Activated naive CD8-positive, alpha-beta T cell (primary cell): ENCODE measurements at regions not wholly inside any gene's neighbourhood (a gene's known extent, or its start where the extent isn't known, plus 50 kb on each side); places are given as distances from the start of the nearest gene placed in this dataset.
"Not testable (repeated sequence)": the region's sequence is repeated elsewhere in the genome, so short reads cannot be mapped to it uniquely, and the experiment has no call there.

Experiments used
- H3K27ac Mint-ChIP-seq: one replicate; pipeline ENCODE4 v1.8.0; 2021; ENCODE audit warnings: mixed read lengths
- H3K27me3 Mint-ChIP-seq: one replicate; pipeline ENCODE4 v1.8.0; 2021; ENCODE audit warnings: mixed read lengths
- H3K36me3 Mint-ChIP-seq: one replicate; pipeline ENCODE4 v1.8.0; 2021; ENCODE audit warnings: mixed read lengths
- H3K4me1 Mint-ChIP-seq: one replicate; pipeline ENCODE4 v1.8.0; 2021; ENCODE audit warnings: low read depth, mixed read lengths
- H3K4me3 Mint-ChIP-seq: one replicate; pipeline ENCODE4 v1.8.0; 2021; ENCODE audit warnings: mild to moderate bottlenecking, mixed read lengths
- H3K9me3 Mint-ChIP-seq: one replicate; pipeline ENCODE4 v1.8.0; 2021; ENCODE audit warnings: low read depth, mixed read lengths

DNA sequence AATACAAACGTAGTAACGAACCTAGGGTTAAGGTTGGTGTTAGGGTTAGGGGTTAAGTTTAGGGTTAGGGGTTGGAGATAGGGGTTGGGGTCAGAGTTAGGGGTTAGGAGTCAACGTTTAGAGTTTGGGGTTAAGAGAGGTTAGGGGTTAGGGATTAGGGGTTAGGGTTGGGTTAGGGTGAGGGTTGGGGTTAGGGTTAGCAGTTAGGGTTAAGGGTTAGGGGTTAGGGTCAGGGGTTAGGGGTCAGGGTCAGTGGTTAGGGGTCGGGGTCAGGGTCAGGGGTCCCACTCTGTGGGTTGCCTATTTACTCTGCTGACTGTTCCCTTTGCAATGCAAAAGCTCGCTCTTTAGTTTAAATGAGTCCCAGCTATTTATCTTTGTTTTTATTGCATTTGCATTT is 275.5 kb downstream of the CCDC74A start:
- not testable (repeated sequence) for H3K4me3 Mint-ChIP-seq, H3K4me1 Mint-ChIP-seq, H3K27me3 Mint-ChIP-seq, H3K9me3 Mint-ChIP-seq, H3K27ac Mint-ChIP-seq, H3K36me3 Mint-ChIP-seq

- not testable (repeated sequence) for H3K36me3 Mint-ChIP-seq, H3K27ac Mint-ChIP-seq, H3K9me3 Mint-ChIP-seq, H3K4me1 Mint-ChIP-seq, H3K4me3 Mint-ChIP-seq, H3K27me3 Mint-ChIP-seq
These were observed 284.9 kb downstream of the CCDC74A start for GRCh38 chr2:131812605-131813004.

DNA sequence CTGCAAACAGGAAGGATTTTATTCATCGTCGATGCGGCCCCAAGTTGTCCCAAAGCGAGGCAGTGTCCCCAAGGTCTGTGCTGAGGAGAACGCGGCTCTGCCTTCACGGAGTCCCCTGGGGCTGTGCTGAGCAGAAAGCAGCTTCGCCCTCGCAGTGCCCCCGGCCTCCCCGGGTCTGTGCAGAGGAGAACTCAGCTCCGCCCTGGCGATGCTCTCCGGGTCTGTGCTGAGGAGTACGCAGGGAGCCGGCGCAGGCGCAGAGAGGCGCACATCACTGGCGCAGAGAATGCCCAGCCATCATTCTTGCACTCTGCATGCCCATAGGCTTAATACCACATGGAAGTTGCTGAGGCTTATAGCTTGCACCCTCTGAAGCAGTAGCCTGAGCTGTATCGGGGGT is 285.7 kb downstream of the CCDC74A start:
- not testable (repeated sequence) for H3K9me3 Mint-ChIP-seq, H3K4me1 Mint-ChIP-seq, H3K36me3 Mint-ChIP-seq, H3K27me3 Mint-ChIP-seq, H3K27ac Mint-ChIP-seq, H3K4me3 Mint-ChIP-seq

DNA sequence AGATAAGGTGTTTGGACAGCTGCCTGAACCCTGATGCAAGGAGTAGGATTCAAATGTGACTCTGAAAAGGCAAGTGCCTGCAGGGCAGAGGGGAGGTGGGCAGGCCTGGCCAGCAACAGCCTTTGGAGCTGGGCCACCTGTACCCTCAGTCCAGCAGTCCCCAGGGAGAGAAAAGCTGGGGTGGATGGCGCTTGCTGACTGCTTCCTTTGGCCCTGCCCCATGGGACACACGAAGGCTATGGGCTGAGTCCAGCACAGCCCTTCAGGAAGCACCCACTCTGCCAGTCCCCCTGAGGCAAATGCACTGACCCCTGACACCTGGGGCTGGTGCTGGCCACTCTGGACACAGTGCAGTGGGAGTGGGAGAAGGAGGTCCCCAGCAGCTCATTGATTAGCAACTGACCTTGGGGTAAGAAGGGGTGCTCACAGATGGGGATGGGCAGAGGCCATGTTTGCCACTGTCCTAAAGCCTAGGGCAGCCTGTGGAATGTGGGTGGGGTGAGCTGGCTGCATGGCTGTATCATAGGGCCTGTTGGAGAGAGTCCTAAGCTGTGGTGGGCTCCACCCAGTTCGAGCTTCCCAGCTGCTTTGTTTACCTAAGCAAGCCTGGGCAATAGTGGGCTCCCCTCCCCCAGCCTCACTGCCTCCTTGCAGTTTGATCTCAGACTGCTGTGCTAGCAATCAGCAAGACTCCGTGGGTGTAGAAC is 290.7 kb downstream of the CCDC74A start:
- not testable (repeated sequence) for H3K27me3 Mint-ChIP-seq, H3K4me1 Mint-ChIP-seq

GRCh38 chr2:131822237-131822721 is 294.6 kb downstream of the CCDC74A start:
- H3K36me3 Mint-ChIP-seq, H3K4me3 Mint-ChIP-seq, H3K27me3 Mint-ChIP-seq, H3K27ac Mint-ChIP-seq, H3K4me1 Mint-ChIP-seq, H3K9me3 Mint-ChIP-seq: not testable (repeated sequence)

More for the DNA sequence above, 290.7 kb downstream of the CCDC74A start:
- H3K27ac Mint-ChIP-seq, H3K9me3 Mint-ChIP-seq, H3K36me3 Mint-ChIP-seq, H3K4me3 Mint-ChIP-seq: not testable (repeated sequence)

GRCh38 chr2:131823058-131823457 is 295.4 kb downstream of the CCDC74A start:
- not testable (repeated sequence) for H3K4me3 Mint-ChIP-seq, H3K27ac Mint-ChIP-seq, H3K36me3 Mint-ChIP-seq, H3K9me3 Mint-ChIP-seq, H3K27me3 Mint-ChIP-seq, H3K4me1 Mint-ChIP-seq

- H3K4me3 Mint-ChIP-seq, H3K27ac Mint-ChIP-seq, H3K4me1 Mint-ChIP-seq, H3K9me3 Mint-ChIP-seq, H3K36me3 Mint-ChIP-seq, H3K27me3 Mint-ChIP-seq: not testable (repeated sequence)
These were observed 297.3 kb downstream of the CCDC74A start for GRCh38 chr2:131824986-131825385.

GRCh38 chr2:131827481-131828163 is 299.9 kb downstream of the CCDC74A start:
- Mint-ChIP-seq H3K27me3 (no peaks in the 10 kb centered on the region), H3K36me3 (no peaks in the 10 kb centered on the region), H3K9me3 (no peaks in the 10 kb centered on the region), H3K4me1 (no peaks in the 10 kb centered on the region), H3K4me3 (no peak overlapping the region), H3K27ac (no peak overlapping the region)

DNA sequence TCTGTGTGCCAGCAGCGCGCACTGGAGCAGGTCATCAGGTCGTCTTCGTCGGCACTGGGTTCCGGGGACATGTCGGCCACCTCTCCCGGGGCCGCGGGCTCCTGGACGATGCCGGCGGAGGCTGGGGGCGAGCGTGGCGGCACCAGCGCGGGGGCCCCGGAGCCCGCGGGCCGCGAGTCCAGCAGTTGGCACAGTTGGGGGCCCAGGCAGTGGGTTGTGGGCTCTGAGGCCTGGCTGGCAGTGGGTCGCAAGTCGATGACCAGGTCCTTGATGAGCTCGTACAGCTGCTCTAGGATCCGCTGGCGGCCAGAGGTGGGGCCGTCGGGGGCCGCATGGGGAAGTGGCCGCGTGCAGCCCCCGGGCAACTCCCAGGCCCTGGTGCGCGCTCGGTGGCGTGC is 300.5 kb downstream of the CCDC74A start:
- no peaks in the 10 kb centered on the region for H3K36me3 Mint-ChIP-seq
- no peaks in the 10 kb centered on the region for H3K27me3 Mint-ChIP-seq
- H3K9me3 Mint-ChIP-seq, result no peaks in the 10 kb centered on the region
- H3K27ac Mint-ChIP-seq, result no peak overlapping the region
- H3K4me3 Mint-ChIP-seq, result no peak overlapping the region
- H3K4me1 Mint-ChIP-seq, result no peaks in the 10 kb centered on the region

DNA sequence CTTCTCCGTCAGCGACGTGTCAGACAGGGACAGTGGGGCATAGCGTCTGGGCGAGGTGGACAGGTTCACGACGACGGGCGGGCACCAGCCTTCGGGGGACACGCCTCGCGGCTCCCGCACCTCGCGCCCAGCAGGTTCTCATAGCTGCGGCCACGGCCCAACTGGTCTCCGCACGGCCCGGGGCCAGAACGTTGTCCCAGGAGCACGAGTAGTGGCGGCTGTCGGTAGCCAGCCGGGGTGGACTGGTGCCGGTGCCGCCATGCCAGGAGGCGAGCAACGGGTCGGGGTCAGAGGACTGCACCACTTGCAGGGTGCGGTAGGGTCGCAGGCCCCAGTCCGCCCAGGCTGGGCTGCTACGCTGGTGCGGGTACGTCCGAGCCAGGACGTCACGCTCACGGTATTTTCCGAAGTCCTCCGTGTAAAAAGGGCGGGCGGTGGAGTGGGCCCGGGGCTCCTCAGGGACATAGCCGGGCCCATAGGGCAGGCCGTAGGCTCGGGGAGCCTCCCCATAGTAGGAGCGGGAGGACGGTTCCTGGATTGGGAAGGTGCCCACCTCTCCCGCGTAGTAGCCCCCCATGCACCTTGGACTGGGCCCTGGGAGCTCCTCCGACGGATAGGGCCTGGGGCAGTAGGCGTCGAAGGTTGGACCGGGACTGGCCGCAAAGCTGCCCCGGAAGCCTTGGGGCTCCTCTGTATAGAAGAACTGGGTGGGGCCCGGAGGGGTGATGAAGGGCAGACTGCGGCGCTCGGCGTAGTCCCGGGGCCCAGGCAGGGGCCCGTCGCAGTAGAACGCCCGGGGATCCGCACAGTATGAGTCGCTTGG is 301.2 kb downstream of the CCDC74A start:
- not testable (repeated sequence) for H3K4me1 Mint-ChIP-seq, H3K27me3 Mint-ChIP-seq, H3K4me3 Mint-ChIP-seq, H3K9me3 Mint-ChIP-seq, H3K27ac Mint-ChIP-seq, H3K36me3 Mint-ChIP-seq

GRCh38 chr2:131829456-131830241 is 302.0 kb downstream of the CCDC74A start:
- not testable (repeated sequence) for H3K4me3 Mint-ChIP-seq, H3K9me3 Mint-ChIP-seq, H3K27me3 Mint-ChIP-seq, H3K27ac Mint-ChIP-seq, H3K36me3 Mint-ChIP-seq, H3K4me1 Mint-ChIP-seq

GRCh38 chr2:131830242-131830945 is 302.7 kb downstream of the CCDC74A start:
- H3K4me1 Mint-ChIP-seq, H3K9me3 Mint-ChIP-seq, H3K27me3 Mint-ChIP-seq, H3K27ac Mint-ChIP-seq, H3K36me3 Mint-ChIP-seq, H3K4me3 Mint-ChIP-seq: not testable (repeated sequence)

DNA sequence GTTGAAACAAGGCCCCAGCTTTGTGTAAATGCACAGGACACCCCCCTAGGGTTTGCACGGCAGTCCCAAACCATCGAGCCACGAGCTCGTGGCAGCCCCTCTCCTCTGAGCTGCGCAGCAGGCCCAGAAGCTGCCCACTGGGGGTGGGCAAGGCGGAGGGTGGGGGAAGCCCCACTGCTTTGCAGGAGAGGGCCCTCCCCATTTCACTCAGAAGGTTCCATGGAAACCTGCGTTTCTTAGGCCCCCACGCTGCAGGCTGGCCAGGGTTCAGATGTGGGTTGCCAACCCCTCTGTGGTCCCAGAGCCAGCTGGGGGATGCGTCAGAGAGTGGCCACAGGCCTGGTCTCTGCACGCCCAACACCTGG is 303.2 kb downstream of the CCDC74A start:
- H3K27me3 Mint-ChIP-seq, H3K36me3 Mint-ChIP-seq, H3K4me1 Mint-ChIP-seq, H3K4me3 Mint-ChIP-seq, H3K27ac Mint-ChIP-seq, H3K9me3 Mint-ChIP-seq: not testable (repeated sequence)

DNA sequence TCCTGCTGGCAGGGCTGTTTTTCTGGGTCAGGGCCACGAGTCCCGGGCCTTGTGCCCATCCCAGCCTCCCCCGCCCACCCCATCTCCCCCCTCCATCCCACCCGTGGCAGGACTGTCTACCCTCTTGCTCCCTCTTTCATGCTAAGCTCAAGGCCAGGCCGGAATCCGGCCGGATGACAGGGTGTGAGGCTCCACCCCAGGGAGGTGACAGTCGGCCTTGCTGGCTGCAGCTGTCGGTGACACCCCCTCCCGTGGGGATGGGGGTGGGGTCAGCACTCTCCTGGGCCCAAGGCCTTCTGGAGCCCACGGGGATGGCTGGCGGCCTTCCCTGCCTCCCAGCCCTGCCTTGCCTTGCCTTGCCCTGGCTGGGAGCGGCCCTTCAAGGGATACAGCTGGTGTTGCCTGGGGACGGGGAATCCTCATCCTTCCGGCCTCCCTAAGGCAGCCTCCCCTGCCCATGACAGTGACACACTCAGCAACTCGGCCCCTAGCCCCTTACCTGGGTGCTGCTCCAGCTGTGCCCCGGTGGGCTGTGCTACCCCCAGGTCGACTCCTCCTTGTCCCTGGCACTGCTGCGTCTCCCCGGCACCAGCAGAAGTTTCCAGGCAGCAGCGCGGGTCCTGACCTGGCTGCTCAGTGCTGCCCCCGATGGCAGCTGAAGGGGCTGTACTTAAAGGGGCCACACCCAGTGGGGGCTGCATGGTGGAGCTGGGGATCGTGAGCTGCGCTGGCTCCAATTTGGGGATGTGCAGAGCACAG is 303.9 kb downstream of the CCDC74A start:
- not testable (repeated sequence) for H3K9me3 Mint-ChIP-seq, H3K27ac Mint-ChIP-seq, H3K36me3 Mint-ChIP-seq, H3K4me1 Mint-ChIP-seq, H3K27me3 Mint-ChIP-seq, H3K4me3 Mint-ChIP-seq
